ENCODE measurements at regions not wholly inside any gene's neighbourhood (a gene's known extent, or its start where the extent isn't known, plus 50 kb on each side); places are given as distances from the start of the nearest gene placed in this dataset.

- Histone ChIP-seq H3K36me3 (replicated peaks in 1 of 2; ENCODE audit: control insufficient read depth in 1 of 2, insufficient read depth in 2 of 2, low read length in 2 of 2) (no peaks in the 10 kb centered on the region), H3K4me3 (replicated peaks in 1 of 3; ENCODE audit: low read depth in 2 of 3, low read length in 3 of 3) (no peak overlapping the region), H3K9me3 (replicated peaks in 1 of 2; ENCODE audit: control insufficient read depth in 1 of 2, insufficient read depth in 1 of 2, low read length in 2 of 2) (no peaks in the 10 kb centered on the region), H3K4me2 (replicated peaks; ENCODE audit: extremely low read depth, low read length, poor library complexity, severe bottlenecking) (no peak overlapping the region), H3K27me3 (ENCODE audit: control insufficient read depth in 2 of 2, insufficient read depth in 2 of 2, low read length in 2 of 2) (no peaks in the 10 kb centered on the region), H4K20me1 (ENCODE audit: insufficient read depth, low read length) (no peaks in the 10 kb centered on the region), H2AFZ (ENCODE audit: insufficient read depth, low read depth, low read length, poor library complexity, severe bottlenecking) (no peak overlapping the region), H3K27ac (ENCODE audit: low read depth in 1 of 2, low read length in 2 of 2) (no peak overlapping the region), H3K4me1 (ENCODE audit: control insufficient read depth in 1 of 2, insufficient read depth in 2 of 2, low read length in 2 of 2) (no peaks in the 10 kb centered on the region), H3K79me2 (ENCODE audit: insufficient read depth, low read length) (no peaks in the 10 kb centered on the region), H3K9ac (ENCODE audit: insufficient read depth, low read length, poor library complexity, severe bottlenecking) (no peak overlapping the region)
- no peak for DNase-seq
- Mint-ChIP-seq H3K27ac (no peak overlapping the region), H3K4me1 (no peaks in the 10 kb centered on the region), H3K36me3 (no peaks in the 10 kb centered on the region), H3K9me3 (peaks cover 0 to 4% (median 2%) of the 10 kb centered on the region in 7 donors), H3K4me3 (no peak overlapping the region), H3K27me3 (ENCODE audit: low read depth in 3 of 3) (peaks cover 2 to 17% (median 12%) of the 10 kb centered on the region in 3 donors)
- intact Hi-C loops (cut with micrococcal nuclease): no loop called here
- no peak for TF ChIP-seq CTCF (IDR thresholded peaks at IDR 0.05)
These were observed 124.7 kb upstream of the VASH1 start for GRCh38 chr14:76636602-76637001.

- Histone ChIP-seq H3K79me2 (ENCODE audit: insufficient read depth, low read length) (no peaks in the 10 kb centered on the region), H3K4me1 (ENCODE audit: control insufficient read depth in 1 of 2, insufficient read depth in 2 of 2, low read length in 2 of 2) (no peaks in the 10 kb centered on the region), H3K9me3 (replicated peaks in 1 of 2; ENCODE audit: control insufficient read depth in 1 of 2, insufficient read depth in 1 of 2, low read length in 2 of 2) (no peaks in the 10 kb centered on the region), H2AFZ (ENCODE audit: insufficient read depth, low read depth, low read length, poor library complexity, severe bottlenecking) (no peak overlapping the region), H4K20me1 (ENCODE audit: insufficient read depth, low read length) (no peaks in the 10 kb centered on the region), H3K4me2 (replicated peaks; ENCODE audit: extremely low read depth, low read length, poor library complexity, severe bottlenecking) (no peak overlapping the region), H3K27me3 (ENCODE audit: control insufficient read depth in 2 of 2, insufficient read depth in 2 of 2, low read length in 2 of 2) (no peaks in the 10 kb centered on the region), H3K36me3 (replicated peaks in 1 of 2; ENCODE audit: control insufficient read depth in 1 of 2, insufficient read depth in 2 of 2, low read length in 2 of 2) (no peaks in the 10 kb centered on the region), H3K4me3 (replicated peaks in 1 of 3; ENCODE audit: low read depth in 2 of 3, low read length in 3 of 3) (no peak overlapping the region), H3K9ac (ENCODE audit: insufficient read depth, low read length, poor library complexity, severe bottlenecking) (no peak overlapping the region), H3K27ac (ENCODE audit: low read depth in 1 of 2, low read length in 2 of 2) (no peak overlapping the region)
- no peaks in the 10 kb centered on the region for H3K4me1 Mint-ChIP-seq
- H3K9me3 Mint-ChIP-seq: peaks cover 0 to 4% (median 2%) of the 10 kb centered on the region in 7 donors
- H3K27ac Mint-ChIP-seq: no peak overlapping the region
- H3K4me3 Mint-ChIP-seq: no peak overlapping the region
- TF ChIP-seq CTCF (IDR thresholded peaks at IDR 0.05): no peak
- no CpG with 5 or more reads among the region's 3 CpGs for WGBS (ENCODE audit: insufficient coverage)
- H3K27me3 Mint-ChIP-seq (ENCODE audit: low read depth in 3 of 3): peaks cover 5 to 21% (median 17%) of the 10 kb centered on the region in 3 donors
- intact Hi-C loops (cut with micrococcal nuclease): no loop called here
- DNase-seq: no peak
- H3K36me3 Mint-ChIP-seq: no peaks in the 10 kb centered on the region
These were observed 122.4 kb upstream of the VASH1 start for GRCh38 chr14:76638841-76639240.
